Neural cell (in vitro differentiated cells): ENCODE measurements at regions not wholly inside any gene's neighbourhood (a gene's known extent, or its start where the extent isn't known, plus 50 kb on each side); places are given as distances from the start of the nearest gene placed in this dataset.

Experiments used
- H2AFZ ChIP-seq: fragments of 200-600, 300-800 bp; sonication (generic), shearing (Covaris generic); 2 replicates; pipeline ENCODE4 v1.6.0; 2014; ENCODE audit warnings: low read depth, mild to moderate bottlenecking, antibody characterized with exemption, low read length, moderate library complexity
- H3F3A ChIP-seq: fragments of 200-600 bp; shearing (Covaris generic); 2 replicates; pipeline ENCODE4 v1.6.1; 2016; ENCODE audit warnings: mild to moderate bottlenecking, moderate library complexity, mixed read lengths, antibody characterized with exemption, low read length; ENCODE audit not compliant: insufficient read depth, poor library complexity, severe bottlenecking
- H3K27ac ChIP-seq: fragments of 200-600, 300-800 bp; sonication (generic), shearing (Covaris generic); 2 replicates; pipeline ENCODE4 v1.5.1; 2014; ENCODE audit warnings: mild to moderate bottlenecking, low read length, moderate library complexity
- H3K27me3 ChIP-seq: fragments of 300-800, 200-600 bp; sonication (generic), shearing (Covaris generic); 2 replicates; pipeline ENCODE4 v1.6.0; 2014; ENCODE audit warnings: mild to moderate bottlenecking, low read depth, low read length, moderate library complexity; ENCODE audit not compliant: insufficient read depth
- H3K36me3 ChIP-seq: fragments of 300-800, 200-600 bp; sonication (generic), shearing (Covaris generic); 2 replicates; pipeline ENCODE4 v1.5.1; 2014; ENCODE audit warnings: mild to moderate bottlenecking, antibody characterized with exemption, low read length, moderate library complexity; ENCODE audit not compliant: insufficient read depth
- H3K4me2 ChIP-seq: fragments of 300-800, 200-600 bp; sonication (generic), shearing (Covaris generic); 2 replicates; pipeline ENCODE4 v1.6.0; 2014; ENCODE audit warnings: mild to moderate bottlenecking, low read length
- H3K4me3 ChIP-seq: fragments of 300-800, 200-600 bp; sonication (generic), shearing (Covaris generic); 2 replicates; pipeline ENCODE4 v1.5.1; 2014; ENCODE audit warnings: mild to moderate bottlenecking, low read length, moderate library complexity
- H3K79me2 ChIP-seq: fragments of 200-600 bp; shearing (Covaris generic); replicated peaks from 2 replicates; pipeline ENCODE4 v1.6.0; 2014; ENCODE audit warnings: mild to moderate bottlenecking, low read length, moderate library complexity; ENCODE audit not compliant: insufficient read depth
- H3K9ac ChIP-seq: fragments of 300-800, 200-600 bp; sonication (generic), shearing (Covaris generic); 2 replicates; pipeline ENCODE4 v1.6.1; 2016; ENCODE audit warnings: mild to moderate bottlenecking, low read length, mixed read lengths
- H3K9me2 ChIP-seq: fragments of 200-600 bp; shearing (Covaris generic); 2 replicates; pipeline ENCODE4 v1.6.1; 2016; ENCODE audit warnings: mild to moderate bottlenecking, low read length, mixed read lengths; ENCODE audit not compliant: insufficient read depth
- H3K9me3 ChIP-seq: fragments of 200-600, 300-800 bp; sonication (generic), shearing (Covaris generic); 2 replicates; pipeline ENCODE4 v1.6.1; 2016; ENCODE audit warnings: mild to moderate bottlenecking, mixed run types, low read length, moderate library complexity, mixed read lengths
- H4K20me1 ChIP-seq: fragments of 200-600 bp; shearing (Covaris generic); 2 replicates; pipeline ENCODE4 v1.6.1; 2016; ENCODE audit warnings: mild to moderate bottlenecking, mixed run types; ENCODE audit not compliant: insufficient read depth
- CTCF ChIP-seq: fragments of 450-650 bp; IDR thresholded peaks from 2 replicates; pipeline ENCODE4 v1.5.1; 2014; ENCODE audit warnings: antibody characterized with exemption, mild to moderate bottlenecking, moderate library complexity; ENCODE audit not compliant: poor library complexity, severe bottlenecking
- EP300 ChIP-seq: fragments of 450-650 bp; conservative IDR thresholded peaks from 2 replicates; pipeline ENCODE4 v1.6.1; 2014; ENCODE audit warnings: antibody characterized with exemption, mild to moderate bottlenecking, moderate library complexity; ENCODE audit not compliant: poor library complexity, severe bottlenecking
- EZH2 ChIP-seq: fragments of 200-600, 300-800 bp; shearing (Covaris generic), sonication (generic); IDR thresholded peaks from 2 replicates; pipeline ENCODE4 v1.6.1; 2014; ENCODE audit warnings: antibody characterized with exemption, low read length, borderline replicate concordance, mild to moderate bottlenecking; ENCODE audit not compliant: insufficient read depth, poor library complexity, severe bottlenecking
- MXI1 ChIP-seq: fragments of 450-650 bp; conservative IDR thresholded peaks from 2 replicates; pipeline ENCODE4 v1.6.1; 2014; ENCODE audit warnings: antibody characterized with exemption, mild to moderate bottlenecking; ENCODE audit not compliant: poor library complexity, severe bottlenecking
- POLR2AphosphoS5 ChIP-seq: IDR thresholded peaks from 2 replicates; pipeline ENCODE4 v1.6.1; 2012
- RAD21 ChIP-seq: fragments of 450-650 bp; conservative IDR thresholded peaks from 2 replicates; pipeline ENCODE4 v1.6.1; 2014; ENCODE audit warnings: antibody characterized with exemption, mild to moderate bottlenecking, moderate library complexity
- SMC3 ChIP-seq: fragments of 450-650 bp; conservative IDR thresholded peaks from 2 replicates; pipeline ENCODE4 v1.6.1; 2014; ENCODE audit warnings: antibody characterized with exemption, mild to moderate bottlenecking, moderate library complexity; ENCODE audit not compliant: poor library complexity
- TAF1 ChIP-seq: IDR thresholded peaks from 2 replicates; pipeline ENCODE4 v1.6.1; 2012; ENCODE audit warnings: low read depth
- TF ChIP-seq, protein P1 (sequence below): IDR thresholded peaks from 2 replicates; pipeline ENCODE4 v1.6.1; 2012; ENCODE audit warnings: borderline replicate concordance

DNA sequence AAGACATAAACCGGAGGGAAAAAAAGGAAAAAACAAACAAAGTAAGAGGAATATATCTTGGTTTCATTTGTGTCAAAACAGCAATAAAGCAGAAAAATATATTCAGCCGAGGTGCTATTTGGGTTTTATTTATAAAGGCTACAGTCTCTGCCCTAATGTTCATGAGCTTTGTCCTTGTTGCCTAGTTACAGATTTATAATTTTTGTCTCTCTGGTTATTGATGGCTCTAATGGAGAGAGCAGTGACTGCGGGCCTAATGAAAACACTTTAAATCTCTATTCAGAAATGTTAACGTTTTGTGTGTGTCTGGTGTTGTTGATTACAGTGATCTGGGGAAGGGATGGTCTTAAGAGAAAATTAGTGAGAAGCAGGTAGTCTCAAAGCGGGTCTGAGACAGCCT lies 854.0 kb upstream of the LRRTM1 start:
- Histone ChIP-seq H3K9me3 (no peaks in the 10 kb centered on the region), H3K4me2 (no peak overlapping the region), H4K20me1 (no peaks in the 10 kb centered on the region), H3K36me3 (no peaks in the 10 kb centered on the region), H3K9ac (no peak overlapping the region), H3K27me3 (no peaks in the 10 kb centered on the region), H3K9me2 (no peaks in the 10 kb centered on the region), H3K27ac (no peak overlapping the region), H2AFZ (no peak overlapping the region), H3K79me2 (no peaks in the 10 kb centered on the region), H3K4me3 (no peak overlapping the region), H3F3A (no peaks in the 10 kb centered on the region)
- no peak for TF ChIP-seq RAD21
- no peak for TF ChIP-seq POLR2AphosphoS5
- TF ChIP-seq EP300, result no peak
- no peak for TF ChIP-seq MXI1

DNA sequence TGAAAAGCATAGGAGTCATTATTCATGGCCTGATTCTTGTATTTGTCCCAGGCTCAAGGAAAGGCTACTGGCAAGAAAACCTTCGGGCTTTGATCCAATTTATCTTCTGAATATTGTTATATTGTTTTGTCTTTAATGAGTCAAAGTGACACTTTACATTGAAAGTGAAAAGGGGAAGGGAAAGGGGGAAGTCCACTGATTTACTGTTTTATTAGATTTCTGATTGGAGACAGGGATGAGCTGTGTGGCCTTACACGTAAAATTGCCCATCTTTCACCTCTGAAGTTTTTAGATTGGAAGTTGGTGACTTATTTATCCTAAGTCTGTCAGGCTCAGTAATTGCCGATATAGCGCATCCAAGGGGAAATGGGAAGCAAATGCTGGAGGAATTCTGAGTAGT lies 843.8 kb upstream of the LRRTM1 start:
- TF ChIP-seq CTCF, result no peak
- no peak for TF ChIP-seq POLR2AphosphoS5
- TF ChIP-seq, protein P1, sequence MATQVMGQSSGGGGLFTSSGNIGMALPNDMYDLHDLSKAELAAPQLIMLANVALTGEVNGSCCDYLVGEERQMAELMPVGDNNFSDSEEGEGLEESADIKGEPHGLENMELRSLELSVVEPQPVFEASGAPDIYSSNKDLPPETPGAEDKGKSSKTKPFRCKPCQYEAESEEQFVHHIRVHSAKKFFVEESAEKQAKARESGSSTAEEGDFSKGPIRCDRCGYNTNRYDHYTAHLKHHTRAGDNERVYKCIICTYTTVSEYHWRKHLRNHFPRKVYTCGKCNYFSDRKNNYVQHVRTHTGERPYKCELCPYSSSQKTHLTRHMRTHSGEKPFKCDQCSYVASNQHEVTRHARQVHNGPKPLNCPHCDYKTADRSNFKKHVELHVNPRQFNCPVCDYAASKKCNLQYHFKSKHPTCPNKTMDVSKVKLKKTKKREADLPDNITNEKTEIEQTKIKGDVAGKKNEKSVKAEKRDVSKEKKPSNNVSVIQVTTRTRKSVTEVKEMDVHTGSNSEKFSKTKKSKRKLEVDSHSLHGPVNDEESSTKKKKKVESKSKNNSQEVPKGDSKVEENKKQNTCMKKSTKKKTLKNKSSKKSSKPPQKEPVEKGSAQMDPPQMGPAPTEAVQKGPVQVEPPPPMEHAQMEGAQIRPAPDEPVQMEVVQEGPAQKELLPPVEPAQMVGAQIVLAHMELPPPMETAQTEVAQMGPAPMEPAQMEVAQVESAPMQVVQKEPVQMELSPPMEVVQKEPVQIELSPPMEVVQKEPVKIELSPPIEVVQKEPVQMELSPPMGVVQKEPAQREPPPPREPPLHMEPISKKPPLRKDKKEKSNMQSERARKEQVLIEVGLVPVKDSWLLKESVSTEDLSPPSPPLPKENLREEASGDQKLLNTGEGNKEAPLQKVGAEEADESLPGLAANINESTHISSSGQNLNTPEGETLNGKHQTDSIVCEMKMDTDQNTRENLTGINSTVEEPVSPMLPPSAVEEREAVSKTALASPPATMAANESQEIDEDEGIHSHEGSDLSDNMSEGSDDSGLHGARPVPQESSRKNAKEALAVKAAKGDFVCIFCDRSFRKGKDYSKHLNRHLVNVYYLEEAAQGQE, result no peak
- TF ChIP-seq EP300, result no peak
- TF ChIP-seq RAD21, result no peak
- TF ChIP-seq EZH2, result no peak
- TF ChIP-seq MXI1, result no peak
- TF ChIP-seq SMC3, result no peak
- no peak for TF ChIP-seq TAF1
- Histone ChIP-seq H3K79me2 (no peaks in the 10 kb centered on the region), H4K20me1 (no peaks in the 10 kb centered on the region), H3K4me3 (no peak overlapping the region), H3K27ac (no peak overlapping the region), H2AFZ (no peak overlapping the region), H3F3A (no peaks in the 10 kb centered on the region), H3K36me3 (no peaks in the 10 kb centered on the region), H3K9me3 (no peaks in the 10 kb centered on the region), H3K9me2 (no peaks in the 10 kb centered on the region), H3K9ac (no peak overlapping the region), H3K4me2 (no peak overlapping the region), H3K27me3 (no peaks in the 10 kb centered on the region)

DNA sequence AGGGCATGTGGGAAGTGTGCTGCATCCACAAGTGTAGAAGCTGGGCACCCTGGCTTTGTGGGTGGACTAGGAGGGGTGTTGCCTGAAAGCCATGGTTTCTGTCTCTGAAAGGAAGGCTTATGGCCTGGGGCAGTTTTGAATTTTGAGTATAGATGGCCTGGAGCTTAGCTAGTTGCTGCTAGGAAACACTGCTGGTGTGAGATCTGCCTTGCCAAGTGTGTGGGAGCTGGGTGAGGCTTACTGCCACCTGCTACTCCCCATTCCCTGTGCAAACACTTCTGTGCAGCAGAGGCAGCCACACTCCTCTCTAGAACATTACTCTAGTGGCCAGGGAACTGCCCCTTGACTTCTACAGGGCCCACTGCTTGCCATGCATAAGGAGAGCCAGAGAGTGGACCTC lies 831.7 kb upstream of the LRRTM1 start:
- no peak overlapping the region for H3K4me2 ChIP-seq
- H3K36me3 ChIP-seq, result no peaks in the 10 kb centered on the region
- no peaks in the 10 kb centered on the region for H3F3A ChIP-seq
- H3K27ac ChIP-seq, result no peak overlapping the region
- H3K9ac ChIP-seq, result no peak overlapping the region
- no peaks in the 10 kb centered on the region for H3K27me3 ChIP-seq
- no peaks in the 10 kb centered on the region for H3K9me3 ChIP-seq
- no peaks in the 10 kb centered on the region for H3K79me2 ChIP-seq
- no peak overlapping the region for H3K4me3 ChIP-seq
- no peaks in the 10 kb centered on the region for H4K20me1 ChIP-seq
- no peak overlapping the region for H2AFZ ChIP-seq
- H3K9me2 ChIP-seq, result no peaks in the 10 kb centered on the region
- TF ChIP-seq SMC3 (no peak), TAF1 (no peak), EP300 (no peak), RAD21 (no peak), POLR2AphosphoS5 (no peak), EZH2 (no peak), MXI1 (no peak), CTCF (no peak)
- TF ChIP-seq, protein P1, result no peak
